NK-92 (cell line): ENCODE measurements at regions not wholly inside any gene's neighbourhood (a gene's known extent, or its start where the extent isn't known, plus 50 kb on each side); places are given as distances from the start of the nearest gene placed in this dataset.

Experiments
- DNase-seq: peaks from one replicate; lab custom pipeline; 2025; ENCODE audit not compliant: unreplicated experiment; lab: John Stamatoyannopoulos, UW

- no peak for DNase-seq
These were observed 98.4 kb upstream of the NCKAP5 start for GRCh38 chr2:133666621-133667020.

GRCh38 chr2:133667085-133667484, 98.8 kb upstream of the NCKAP5 start:
- no peak for DNase-seq

- DNase-seq, result no peak
These were observed 99.7 kb upstream of the NCKAP5 start for GRCh38 chr2:133667968-133668367.

GRCh38 chr2:133668547-133668946, 100.3 kb upstream of the NCKAP5 start:
- no peak for DNase-seq

- no peak for DNase-seq
These were observed 105.1 kb upstream of the NCKAP5 start for GRCh38 chr2:133673305-133673905.

GRCh38 chr2:133674066-133674432, 105.8 kb upstream of the NCKAP5 start:
- DNase-seq, result no peak

GRCh38 chr2:133674433-133675331, 106.4 kb upstream of the NCKAP5 start:
- no peak for DNase-seq

- DNase-seq, result no peak
These were observed 108.3 kb upstream of the NCKAP5 start for GRCh38 chr2:133676392-133677130.

- DNase-seq, result no peak
These were observed 112.2 kb upstream of the NCKAP5 start for GRCh38 chr2:133680343-133681049.

GRCh38 chr2:133682347-133682746, 114.1 kb upstream of the NCKAP5 start:
- no peak for DNase-seq

- no peak for DNase-seq
These were observed 114.6 kb upstream of the NCKAP5 start for GRCh38 chr2:133682906-133683305.

GRCh38 chr2:133685636-133686215, 117.5 kb upstream of the NCKAP5 start:
- DNase-seq, result no peak

- DNase-seq, result no peak
These were observed 122.5 kb upstream of the NCKAP5 start for GRCh38 chr2:133690780-133691179.

GRCh38 chr2:133691336-133691735, 123.1 kb upstream of the NCKAP5 start:
- DNase-seq, result no peak

- DNase-seq, result no peak
These were observed 137.0 kb upstream of the NCKAP5 start for GRCh38 chr2:133705287-133705686.

- no peak for DNase-seq
These were observed 142.3 kb upstream of the NCKAP5 start for GRCh38 chr2:133710613-133711012.

- no peak for DNase-seq
These were observed 142.9 kb upstream of the NCKAP5 start for GRCh38 chr2:133711201-133711600.

- no peak for DNase-seq
These were observed 143.5 kb upstream of the NCKAP5 start for GRCh38 chr2:133711806-133712205.

GRCh38 chr2:133712369-133712768, 144.1 kb upstream of the NCKAP5 start:
- DNase-seq, result no peak

- DNase-seq, result no peak
These were observed 144.9 kb upstream of the NCKAP5 start for GRCh38 chr2:133713049-133713580.

- DNase-seq, result no peak
These were observed 147.9 kb upstream of the NCKAP5 start for GRCh38 chr2:133716166-133716565.
